ENCODE measurements at regions not wholly inside any gene's neighbourhood (a gene's known extent, or its start where the extent isn't known, plus 50 kb on each side); places are given as distances from the start of the nearest gene placed in this dataset.
"Not testable (repeated sequence)": the region's sequence is repeated elsewhere in the genome, so short reads cannot be mapped to it uniquely, and the experiment has no call there.

DNA sequence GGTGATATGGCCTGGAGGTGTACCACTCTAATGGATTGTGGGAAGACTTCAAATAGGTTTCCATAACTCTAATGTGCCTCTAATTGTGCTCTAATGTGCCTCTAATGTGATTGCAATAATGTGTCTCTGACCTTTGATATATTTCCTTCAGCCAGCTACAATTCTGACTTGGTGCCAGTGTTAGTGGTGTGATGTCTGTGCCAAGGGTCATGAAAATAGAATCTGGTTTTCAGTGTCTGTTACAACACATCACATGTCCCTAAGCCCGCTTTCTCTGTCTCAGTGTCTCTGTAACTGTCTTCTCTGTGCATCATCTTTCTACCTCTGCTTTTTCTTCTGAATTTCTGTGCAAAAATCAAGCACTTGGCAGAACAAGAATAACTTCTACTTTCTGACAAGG lies 77.2 kb upstream of the ECI2 start:
- Mint-ChIP-seq H3K27me3 (ENCODE audit: low read depth) (peaks cover 2% of the 10 kb centered on the region), H3K9me3 (ENCODE audit: low read depth) (peaks cover 12% of the 10 kb centered on the region), H3K4me1 (ENCODE audit: low read depth) (peaks cover 6% of the 10 kb centered on the region), H3K36me3 (ENCODE audit: low read depth) (peaks cover 2% of the 10 kb centered on the region), H3K27ac (ENCODE audit: unreplicated experiment) (no peak overlapping the region), H3K4me3 (ENCODE audit: unreplicated experiment) (no peak overlapping the region)
- no peak for DNase-seq (ENCODE audit: low spot score)
- TF ChIP-seq, protein P1, sequence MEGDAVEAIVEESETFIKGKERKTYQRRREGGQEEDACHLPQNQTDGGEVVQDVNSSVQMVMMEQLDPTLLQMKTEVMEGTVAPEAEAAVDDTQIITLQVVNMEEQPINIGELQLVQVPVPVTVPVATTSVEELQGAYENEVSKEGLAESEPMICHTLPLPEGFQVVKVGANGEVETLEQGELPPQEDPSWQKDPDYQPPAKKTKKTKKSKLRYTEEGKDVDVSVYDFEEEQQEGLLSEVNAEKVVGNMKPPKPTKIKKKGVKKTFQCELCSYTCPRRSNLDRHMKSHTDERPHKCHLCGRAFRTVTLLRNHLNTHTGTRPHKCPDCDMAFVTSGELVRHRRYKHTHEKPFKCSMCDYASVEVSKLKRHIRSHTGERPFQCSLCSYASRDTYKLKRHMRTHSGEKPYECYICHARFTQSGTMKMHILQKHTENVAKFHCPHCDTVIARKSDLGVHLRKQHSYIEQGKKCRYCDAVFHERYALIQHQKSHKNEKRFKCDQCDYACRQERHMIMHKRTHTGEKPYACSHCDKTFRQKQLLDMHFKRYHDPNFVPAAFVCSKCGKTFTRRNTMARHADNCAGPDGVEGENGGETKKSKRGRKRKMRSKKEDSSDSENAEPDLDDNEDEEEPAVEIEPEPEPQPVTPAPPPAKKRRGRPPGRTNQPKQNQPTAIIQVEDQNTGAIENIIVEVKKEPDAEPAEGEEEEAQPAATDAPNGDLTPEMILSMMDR (IDR thresholded peaks at IDR 0.05), result no peak

DNA sequence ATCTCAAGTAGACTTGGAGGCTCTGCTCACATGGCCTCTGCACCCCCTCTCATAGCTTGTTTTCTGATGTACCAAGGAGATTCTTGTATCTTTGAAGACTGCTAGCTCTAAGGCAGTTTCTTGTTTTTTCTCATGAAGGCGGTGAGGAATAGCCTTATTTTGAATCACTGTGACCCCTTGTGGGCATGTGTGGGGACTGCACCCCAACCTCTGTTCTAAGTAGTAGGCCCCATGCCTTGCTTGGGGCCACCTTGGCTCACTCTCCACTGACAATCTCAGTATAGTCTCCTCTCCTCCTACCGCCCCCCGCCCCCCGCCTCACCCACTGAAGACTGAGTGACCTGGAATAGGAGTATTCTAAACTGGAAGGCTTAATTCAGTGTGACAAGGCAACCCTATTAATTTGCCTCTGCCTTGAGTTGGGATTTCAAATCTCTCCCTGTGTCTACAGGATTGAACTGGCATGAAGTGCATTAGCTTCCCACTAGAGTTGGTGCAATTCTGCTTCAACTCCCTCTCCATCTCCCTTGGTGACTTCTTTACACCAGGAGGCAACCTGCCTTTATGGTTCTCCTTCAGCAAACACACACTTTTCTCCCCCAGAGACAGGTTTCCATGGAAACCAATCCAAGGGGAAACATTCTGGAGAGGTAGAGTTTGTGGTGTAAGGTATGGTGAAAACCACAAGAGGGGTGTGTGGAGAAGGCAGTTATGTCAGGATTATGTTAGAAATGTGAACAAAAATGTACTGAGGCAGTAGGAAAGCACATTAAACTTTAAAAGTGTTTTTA lies 75.4 kb upstream of the ECI2 start:
- H3K4me3 Mint-ChIP-seq (ENCODE audit: unreplicated experiment), result no peak overlapping the region
- TF ChIP-seq, protein P1 (IDR thresholded peaks at IDR 0.05), result peak; percentile 81
- peaks cover 12% of the 10 kb centered on the region for H3K9me3 Mint-ChIP-seq (ENCODE audit: low read depth)
- H3K27me3 Mint-ChIP-seq (ENCODE audit: low read depth), result no peaks in the 10 kb centered on the region
- no peak overlapping the region for H3K27ac Mint-ChIP-seq (ENCODE audit: unreplicated experiment)
- H3K36me3 Mint-ChIP-seq (ENCODE audit: low read depth), result no peaks in the 10 kb centered on the region
- no peak for DNase-seq (ENCODE audit: low spot score)
- peaks cover 6% of the 10 kb centered on the region for H3K4me1 Mint-ChIP-seq (ENCODE audit: low read depth)

DNA sequence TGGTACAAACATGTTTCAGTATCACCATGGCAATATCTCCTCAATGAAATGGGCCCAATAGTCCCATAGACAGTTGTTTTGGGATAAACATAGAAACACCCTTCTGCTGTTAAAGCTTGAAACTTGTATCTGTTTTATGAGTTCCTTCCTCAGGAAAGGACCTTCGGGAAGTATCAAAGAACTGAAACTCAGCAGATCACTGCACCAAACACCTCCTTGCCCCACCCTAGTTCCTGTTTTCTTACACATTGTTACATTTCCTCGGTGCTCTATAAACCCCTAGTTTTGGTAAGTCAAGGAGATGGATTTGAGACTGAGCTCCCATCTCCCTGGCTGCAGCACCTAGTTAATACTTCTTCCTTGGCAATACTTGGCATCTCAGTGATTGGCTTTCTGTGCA lies 73.8 kb upstream of the ECI2 start:
- no peak overlapping the region for H3K27ac Mint-ChIP-seq (ENCODE audit: unreplicated experiment)
- H3K27me3 Mint-ChIP-seq (ENCODE audit: low read depth), result peaks cover 2% of the 10 kb centered on the region
- H3K4me3 Mint-ChIP-seq (ENCODE audit: unreplicated experiment), result no peak overlapping the region
- TF ChIP-seq, protein P1 (IDR thresholded peaks at IDR 0.05), result no peak
- no peak for DNase-seq (ENCODE audit: low spot score)
- H3K9me3 Mint-ChIP-seq (ENCODE audit: low read depth), result peaks cover 12% of the 10 kb centered on the region
- peaks cover 6% of the 10 kb centered on the region for H3K4me1 Mint-ChIP-seq (ENCODE audit: low read depth)
- H3K36me3 Mint-ChIP-seq (ENCODE audit: low read depth), result peaks cover 2% of the 10 kb centered on the region

DNA sequence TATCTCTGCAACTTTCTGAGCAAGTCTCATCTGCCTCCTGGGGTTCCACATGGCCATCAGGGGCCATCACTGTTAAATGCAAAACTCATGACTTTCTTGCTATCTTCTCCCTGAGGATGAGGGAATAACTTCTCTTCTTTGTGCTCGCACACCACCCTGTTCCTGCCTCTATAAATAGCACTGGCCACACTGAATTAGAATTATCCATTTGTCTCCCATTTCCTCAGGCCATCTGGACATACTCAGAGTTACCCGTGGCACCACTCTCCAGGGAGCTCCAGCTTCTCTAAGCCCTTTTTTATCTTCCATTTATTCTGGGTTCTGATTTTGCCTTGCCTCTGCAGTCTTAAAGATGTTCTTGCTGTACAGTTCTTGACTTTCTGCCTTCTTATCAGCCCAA lies 72.8 kb upstream of the ECI2 start:
- no peak for DNase-seq (ENCODE audit: low spot score)
- no peak overlapping the region for H3K4me3 Mint-ChIP-seq (ENCODE audit: unreplicated experiment)
- H3K36me3 Mint-ChIP-seq (ENCODE audit: low read depth), result peaks cover 3% of the 10 kb centered on the region
- H3K27me3 Mint-ChIP-seq (ENCODE audit: low read depth), result peaks cover 2% of the 10 kb centered on the region
- TF ChIP-seq, protein P1 (IDR thresholded peaks at IDR 0.05), result no peak
- peaks cover 13% of the 10 kb centered on the region for H3K9me3 Mint-ChIP-seq (ENCODE audit: low read depth)
- no peak overlapping the region for H3K27ac Mint-ChIP-seq (ENCODE audit: unreplicated experiment)
- H3K4me1 Mint-ChIP-seq (ENCODE audit: low read depth), result peaks cover 6% of the 10 kb centered on the region

DNA sequence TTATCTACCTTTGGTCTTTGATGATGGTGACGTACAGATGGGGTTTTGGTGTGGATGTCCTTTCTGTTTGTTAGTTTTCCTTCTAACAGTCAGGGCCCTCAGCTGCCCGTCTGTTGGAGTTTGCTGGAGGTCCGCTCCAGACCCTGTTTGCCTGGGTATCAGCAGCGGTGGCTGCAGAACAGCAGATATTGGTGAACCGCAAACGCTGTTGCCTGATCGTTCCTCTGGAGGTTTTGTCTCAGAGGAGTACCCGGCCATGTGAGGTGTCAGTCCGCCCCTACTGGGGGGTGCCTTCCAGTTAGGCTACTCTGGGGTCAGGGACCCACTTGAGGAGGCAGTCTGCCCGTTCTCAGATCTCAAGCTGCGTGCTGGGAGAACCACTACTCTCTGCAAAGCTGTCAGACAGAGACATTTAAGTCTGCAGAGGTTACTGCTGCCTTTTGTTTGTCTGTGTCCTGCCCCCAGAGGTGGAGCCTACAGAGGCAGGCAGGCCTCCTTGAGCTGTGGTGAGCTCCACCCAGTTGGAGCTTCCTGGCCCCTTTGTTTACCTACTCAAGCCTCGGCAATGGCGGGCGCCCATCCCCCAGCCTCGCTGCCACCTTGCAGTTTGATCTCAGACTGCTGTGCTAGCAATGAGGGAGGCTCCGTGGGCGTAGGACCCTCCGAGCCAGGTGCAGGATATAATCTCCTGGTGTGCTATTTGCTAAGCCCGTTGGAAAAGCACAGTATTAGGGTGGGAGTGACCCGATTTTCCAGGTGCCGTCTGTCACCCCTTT lies 68.5 kb upstream of the ECI2 start:
- H3K4me1 Mint-ChIP-seq (ENCODE audit: low read depth); H3K27ac Mint-ChIP-seq (ENCODE audit: unreplicated experiment); DNase-seq (ENCODE audit: low spot score); H3K4me3 Mint-ChIP-seq (ENCODE audit: unreplicated experiment); H3K27me3 Mint-ChIP-seq (ENCODE audit: low read depth); H3K36me3 Mint-ChIP-seq (ENCODE audit: low read depth): not testable (repeated sequence)
- peaks cover 19% of the 10 kb centered on the region for H3K9me3 Mint-ChIP-seq (ENCODE audit: low read depth)

Measured in chondrocyte (in vitro differentiated cells).